HG03565 (cell line): ENCODE measurements at regions not wholly inside any gene's neighbourhood (a gene's known extent, or its start where the extent isn't known, plus 50 kb on each side); places are given as distances from the start of the nearest gene placed in this dataset.
"Not testable (repeated sequence)": the region's sequence is repeated elsewhere in the genome, so short reads cannot be mapped to it uniquely, and the experiment has no call there.

ENCODE experiments used
- ATAC-seq: cut with Tn5 transposase; IDR thresholded peaks from one replicate; pipeline ENCODE4 v1.9.1; 2021; ENCODE audit warnings: mild to moderate bottlenecking, moderate library complexity; ENCODE audit not compliant: unreplicated experiment

- no peak for ATAC-seq
Observed at GRCh38 chr11:29495676-29496075, 521.2 kb downstream of the KCNA4 start.

GRCh38 chr11:29490938-29491337 lies 525.9 kb downstream of the KCNA4 start:
- no peak for ATAC-seq

DNA sequence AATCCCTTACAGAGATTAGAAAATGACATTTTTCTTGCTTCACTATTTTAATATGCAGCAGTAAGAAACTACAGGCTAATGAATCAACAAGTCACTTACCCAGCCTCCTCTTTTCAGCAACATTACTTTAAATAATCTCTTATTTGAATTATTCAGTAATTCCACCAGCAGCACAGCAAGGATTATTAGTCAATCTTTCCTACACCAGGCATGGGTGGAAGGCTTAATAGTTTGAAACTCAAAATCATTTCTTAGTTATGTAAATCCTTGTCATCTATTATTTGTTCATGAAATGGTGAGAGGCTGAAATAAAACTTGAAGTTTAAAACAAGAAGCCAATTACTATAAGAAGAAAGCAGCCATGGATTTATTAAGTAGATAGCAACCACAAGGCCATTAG lies 530.5 kb downstream of the KCNA4 start:
- ATAC-seq = no peak

DNA sequence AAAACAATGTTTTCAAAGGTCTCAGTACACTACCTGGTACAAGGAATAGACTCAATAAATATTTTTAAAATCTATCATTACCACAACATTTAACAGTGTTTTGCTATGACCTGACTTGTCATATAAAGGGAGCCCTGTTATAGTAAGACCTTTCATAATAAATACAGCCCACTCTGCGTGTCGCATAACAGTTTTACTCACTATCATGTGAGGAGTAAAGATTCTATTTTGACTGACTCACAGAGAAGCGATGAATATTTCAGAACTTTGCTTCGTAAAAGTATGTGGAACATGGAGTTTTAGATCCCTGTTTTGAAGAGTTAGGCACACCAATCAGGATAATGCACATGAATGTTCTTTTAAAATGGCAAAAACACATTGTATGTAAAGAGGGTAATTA lies 531.2 kb downstream of the KCNA4 start:
- ATAC-seq = no peak

- ATAC-seq = no peak
Observed at GRCh38 chr11:29484548-29484947, 532.3 kb downstream of the KCNA4 start.

- no peak for ATAC-seq
Observed at GRCh38 chr11:29483831-29484230, 533.0 kb downstream of the KCNA4 start.

GRCh38 chr11:29482510-29482909 lies 534.3 kb downstream of the KCNA4 start:
- ATAC-seq = no peak

- ATAC-seq = no peak
Observed at GRCh38 chr11:29481738-29482137, 535.1 kb downstream of the KCNA4 start.

- no peak for ATAC-seq
Observed at GRCh38 chr11:29480981-29481380, 535.8 kb downstream of the KCNA4 start.

DNA sequence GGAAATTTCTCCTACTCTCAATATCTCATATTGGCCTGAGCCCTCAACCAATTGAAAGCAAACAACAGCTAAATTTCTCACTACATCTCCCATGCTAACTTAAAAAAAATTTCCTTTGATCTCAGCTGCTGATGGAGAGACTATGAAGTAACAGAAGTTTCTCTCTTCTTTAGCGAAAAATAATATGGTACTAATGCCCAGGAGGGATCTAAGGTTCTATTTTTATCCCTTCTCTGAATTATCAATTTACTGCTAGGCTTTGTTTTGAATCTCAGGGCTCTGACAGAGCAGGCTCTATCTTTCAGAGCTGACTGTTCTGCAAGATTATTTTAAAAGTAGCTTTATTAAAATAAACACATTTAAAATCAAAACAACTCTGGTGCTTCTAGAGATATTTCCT lies 558.6 kb downstream of the KCNA4 start:
- ATAC-seq = no peak

DNA sequence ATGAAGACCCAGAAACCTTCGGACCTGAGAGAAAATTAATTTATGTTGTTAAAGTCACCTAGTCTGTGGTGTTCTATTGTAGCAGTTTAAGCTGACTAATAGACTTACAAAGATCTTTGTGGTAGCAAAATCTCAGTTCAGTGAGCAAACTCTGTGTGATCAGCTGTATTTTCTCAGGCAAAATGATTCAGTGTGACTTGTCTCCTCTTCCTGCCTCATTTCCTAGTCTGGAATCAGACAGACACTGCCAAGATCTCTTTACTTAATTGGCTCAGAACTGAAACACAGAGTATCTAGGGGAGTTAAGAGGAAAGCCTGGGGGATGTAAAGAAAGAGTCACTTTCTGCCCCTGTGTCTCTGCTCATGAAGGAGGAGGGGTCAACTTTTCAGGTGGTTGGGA lies 564.7 kb downstream of the KCNA4 start:
- ATAC-seq = no peak

GRCh38 chr11:29449281-29450074 lies 567.4 kb downstream of the KCNA4 start:
- ATAC-seq = no peak

DNA sequence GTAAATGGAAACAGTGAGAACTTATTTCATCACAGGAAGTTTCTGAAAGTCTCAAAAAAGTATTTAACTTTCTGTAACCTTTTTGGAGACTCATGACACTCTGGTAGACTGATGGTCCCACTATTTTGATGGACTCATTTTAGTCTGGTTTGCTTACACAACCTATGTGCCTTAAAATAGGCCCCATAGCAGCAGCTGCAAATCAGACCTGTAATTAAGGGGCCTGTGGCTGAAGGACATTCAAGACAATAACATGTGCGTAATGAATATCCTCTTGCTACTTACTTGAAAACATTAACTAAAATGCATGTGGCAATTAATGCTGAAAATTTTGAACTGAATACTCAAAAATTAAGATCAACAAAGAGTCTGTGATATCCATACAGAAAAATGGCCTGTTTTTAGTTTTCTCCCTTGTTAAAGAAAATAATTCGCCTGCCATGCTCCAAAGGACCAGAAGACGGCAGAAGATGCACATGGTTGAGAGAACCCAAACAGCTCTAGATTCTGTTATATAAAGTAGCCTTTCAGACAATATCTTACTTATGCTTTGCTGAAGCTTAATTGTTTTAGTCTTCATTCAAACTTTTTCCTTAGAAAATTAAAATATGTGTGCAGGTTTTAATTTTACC lies 568.5 kb downstream of the KCNA4 start:
- no peak for ATAC-seq

- no peak for ATAC-seq
Observed at GRCh38 chr11:29447821-29448220, 569.0 kb downstream of the KCNA4 start.

DNA sequence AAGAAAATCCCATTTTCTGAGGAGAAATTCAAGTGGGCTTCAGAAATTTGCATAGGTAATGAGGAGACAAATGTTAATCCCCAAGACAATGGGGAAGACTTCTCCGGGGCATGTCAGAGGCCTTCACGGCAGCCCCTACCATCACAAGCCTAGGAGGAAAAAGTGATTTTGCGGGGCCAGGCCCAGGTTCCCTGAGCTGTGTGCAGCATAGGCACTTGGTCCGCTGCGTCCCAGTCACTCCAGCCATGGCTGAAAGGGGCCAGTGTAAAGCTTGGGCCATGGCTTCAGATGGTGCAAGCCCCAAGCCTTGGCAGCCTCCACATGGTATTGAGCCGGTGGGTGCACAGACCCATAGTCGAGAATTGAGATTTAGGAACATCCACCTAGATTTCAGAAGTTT lies 570.7 kb downstream of the KCNA4 start:
- ATAC-seq = no peak

GRCh38 chr11:29445191-29445590 lies 571.6 kb downstream of the KCNA4 start:
- not testable (repeated sequence) for ATAC-seq

DNA sequence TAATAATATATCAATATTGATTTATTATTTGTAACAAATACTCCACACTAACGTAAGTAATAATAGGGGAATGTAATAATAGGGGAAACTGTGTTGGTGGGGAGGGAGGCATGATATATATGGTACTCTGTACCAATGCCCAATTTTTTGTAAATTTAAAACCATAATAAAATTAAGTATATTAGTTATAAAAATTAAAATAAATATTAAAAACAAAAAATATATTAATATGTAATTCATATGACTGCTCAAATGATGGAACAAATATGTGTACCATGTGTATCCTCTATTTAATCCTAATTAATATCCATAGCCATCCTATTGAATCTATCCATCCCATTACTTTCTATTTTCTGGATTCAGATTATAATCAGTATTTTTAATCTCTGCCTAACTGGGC lies 578.0 kb downstream of the KCNA4 start:
- no peak for ATAC-seq

DNA sequence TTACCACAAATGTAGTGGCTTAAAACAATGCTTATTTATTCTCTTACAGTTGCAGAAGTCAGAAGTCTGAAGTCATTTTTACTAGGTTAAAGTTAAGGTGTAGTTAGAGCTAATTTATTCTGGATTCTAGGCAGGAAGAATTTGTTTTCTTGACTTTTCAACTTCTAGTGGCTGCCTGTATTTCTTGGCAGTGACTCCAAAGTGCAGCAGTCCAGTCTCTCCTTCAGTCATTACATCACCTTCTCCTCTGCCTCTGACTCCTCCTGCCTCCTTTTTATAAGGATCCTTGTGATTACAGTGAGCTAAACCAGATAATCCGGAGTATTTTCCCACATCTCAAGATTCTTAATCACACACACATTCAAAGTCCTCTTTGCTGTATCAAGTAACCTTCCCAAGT lies 581.4 kb downstream of the KCNA4 start:
- ATAC-seq = no peak

GRCh38 chr11:29432719-29433325 lies 584.0 kb downstream of the KCNA4 start:
- no peak for ATAC-seq

GRCh38 chr11:29405305-29405704 lies 611.5 kb downstream of the KCNA4 start:
- no peak for ATAC-seq

DNA sequence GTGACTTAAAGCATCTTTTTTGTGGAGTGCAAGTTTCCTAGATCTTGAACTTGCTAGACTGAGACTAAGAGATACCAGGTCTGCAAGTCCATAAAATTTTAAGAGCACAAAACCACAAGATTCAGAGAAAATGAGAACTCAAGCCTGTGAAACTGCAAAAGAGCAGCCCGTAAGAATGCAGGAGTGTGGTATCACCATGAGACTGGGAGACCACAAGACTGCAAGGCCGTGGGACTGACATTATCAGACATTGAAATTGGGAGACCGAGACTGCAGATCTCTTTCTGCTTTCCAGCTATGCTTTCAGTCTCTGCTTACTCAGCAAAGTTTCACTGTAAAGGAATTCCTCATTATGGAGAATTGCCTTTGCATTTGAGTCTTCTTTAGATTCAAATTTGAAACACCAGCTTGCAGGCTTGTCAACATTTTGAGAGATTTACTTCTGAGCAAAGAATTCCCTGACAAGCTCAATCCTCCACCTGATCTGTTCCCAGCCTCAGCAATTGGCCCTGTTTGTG lies 621.2 kb downstream of the KCNA4 start:
- no peak for ATAC-seq

- no peak for ATAC-seq
Observed at GRCh38 chr11:29389793-29390192, 627.0 kb downstream of the KCNA4 start.
